ENCODE measurements at regions not wholly inside any gene's neighbourhood (a gene's known extent, or its start where the extent isn't known, plus 50 kb on each side); places are given as distances from the start of the nearest gene placed in this dataset.

- WGBS, 2 donors = 93 to 94% methylated on average over 2 of the region's 2 CpGs
- DNase-seq = no peak
- TF ChIP-seq POLR2A (IDR thresholded peaks at IDR 0.05) (no peak), CTCF (IDR thresholded peaks at IDR 0.05) (no peak)
- Histone ChIP-seq H3K4me1 (no peaks in the 10 kb centered on the region), H3K27me3 (no peaks in the 10 kb centered on the region), H3K27ac (no peak overlapping the region), H3K4me3 (replicated peaks in 1 of 3) (no peak overlapping the region), H3K36me3 (no peaks in the 10 kb centered on the region), H3K9me3 (no peaks in the 10 kb centered on the region)
- intact Hi-C loops (cut with DNase I) = no loop called here
Measured at GRCh38 chr14:38129192-38129591, 78.5 kb upstream of the SSTR1 start.

- H3K36me3 ChIP-seq = no peaks in the 10 kb centered on the region
- no peaks in the 10 kb centered on the region for H3K9me3 ChIP-seq
- H3K27ac ChIP-seq = no peak overlapping the region
- TF ChIP-seq CTCF (IDR thresholded peaks at IDR 0.05) (no peak), POLR2A (IDR thresholded peaks at IDR 0.05) (no peak)
- DNase-seq = no peak
- WGBS, 2 donors = 48 to 67% methylated on average over 5 of the region's 5 CpGs
- no peaks in the 10 kb centered on the region for H3K4me1 ChIP-seq
- H3K27me3 ChIP-seq = no peaks in the 10 kb centered on the region
- intact Hi-C loops (cut with DNase I) = no loop called here
- no peak overlapping the region for H3K4me3 ChIP-seq (replicated peaks in 1 of 3)
Measured at GRCh38 chr14:38129705-38130104, 78.0 kb upstream of the SSTR1 start.

- 91 to 92% methylated on average over 10 of the region's 10 CpGs for WGBS, 2 donors
- intact Hi-C loops (cut with DNase I) = no loop called here
- Histone ChIP-seq H3K36me3 (no peaks in the 10 kb centered on the region), H3K27ac (no peak overlapping the region), H3K4me1 (no peaks in the 10 kb centered on the region), H3K4me3 (replicated peaks in 1 of 3) (no peak overlapping the region), H3K27me3 (no peaks in the 10 kb centered on the region), H3K9me3 (no peaks in the 10 kb centered on the region)
- no peak for TF ChIP-seq CTCF (IDR thresholded peaks at IDR 0.05)
- TF ChIP-seq POLR2A (IDR thresholded peaks at IDR 0.05) = no peak
- DNase-seq = no peak
Measured at GRCh38 chr14:38134416-38135030, 73.2 kb upstream of the SSTR1 start.

- 77 to 90% methylated on average over 5 of the region's 5 CpGs for WGBS, 2 donors
- Histone ChIP-seq H3K4me1 (no peaks in the 10 kb centered on the region), H3K36me3 (no peaks in the 10 kb centered on the region), H3K27me3 (no peaks in the 10 kb centered on the region), H3K9me3 (no peaks in the 10 kb centered on the region), H3K4me3 (replicated peaks in 1 of 3) (no peak overlapping the region), H3K27ac (no peak overlapping the region)
- TF ChIP-seq CTCF (IDR thresholded peaks at IDR 0.05) (no peak), POLR2A (IDR thresholded peaks at IDR 0.05) (no peak)
- intact Hi-C loops (cut with DNase I) = no loop called here
- no peak for DNase-seq
Measured at GRCh38 chr14:38135106-38135867, 72.4 kb upstream of the SSTR1 start.

- Histone ChIP-seq H3K27me3 (no peaks in the 10 kb centered on the region), H3K4me1 (no peaks in the 10 kb centered on the region), H3K27ac (no peak overlapping the region), H3K36me3 (no peaks in the 10 kb centered on the region), H3K9me3 (no peaks in the 10 kb centered on the region), H3K4me3 (replicated peaks in 1 of 3) (no peak overlapping the region)
- WGBS, 2 donors = 98 to 100% methylated on average over 1 of the region's 1 CpG
- no peak for DNase-seq
- no peak for TF ChIP-seq CTCF (IDR thresholded peaks at IDR 0.05)
- TF ChIP-seq POLR2A (IDR thresholded peaks at IDR 0.05) = no peak
- intact Hi-C loops (cut with DNase I) = no loop called here
Measured at GRCh38 chr14:38137005-38137404, 70.7 kb upstream of the SSTR1 start.
